CD4-positive, alpha-beta T cell treated with Interferon gamma for 1 hour (primary cell): ENCODE measurements at regions not wholly inside any gene's neighbourhood (a gene's known extent, or its start where the extent isn't known, plus 50 kb on each side); places are given as distances from the start of the nearest gene placed in this dataset.
"Not testable (repeated sequence)": the region's sequence is repeated elsewhere in the genome, so short reads cannot be mapped to it uniquely, and the experiment has no call there.

Experiments used
- DNase-seq: peaks from one replicate; pipeline ENCODE4 v3.0.0-alpha.2; 2020

DNA sequence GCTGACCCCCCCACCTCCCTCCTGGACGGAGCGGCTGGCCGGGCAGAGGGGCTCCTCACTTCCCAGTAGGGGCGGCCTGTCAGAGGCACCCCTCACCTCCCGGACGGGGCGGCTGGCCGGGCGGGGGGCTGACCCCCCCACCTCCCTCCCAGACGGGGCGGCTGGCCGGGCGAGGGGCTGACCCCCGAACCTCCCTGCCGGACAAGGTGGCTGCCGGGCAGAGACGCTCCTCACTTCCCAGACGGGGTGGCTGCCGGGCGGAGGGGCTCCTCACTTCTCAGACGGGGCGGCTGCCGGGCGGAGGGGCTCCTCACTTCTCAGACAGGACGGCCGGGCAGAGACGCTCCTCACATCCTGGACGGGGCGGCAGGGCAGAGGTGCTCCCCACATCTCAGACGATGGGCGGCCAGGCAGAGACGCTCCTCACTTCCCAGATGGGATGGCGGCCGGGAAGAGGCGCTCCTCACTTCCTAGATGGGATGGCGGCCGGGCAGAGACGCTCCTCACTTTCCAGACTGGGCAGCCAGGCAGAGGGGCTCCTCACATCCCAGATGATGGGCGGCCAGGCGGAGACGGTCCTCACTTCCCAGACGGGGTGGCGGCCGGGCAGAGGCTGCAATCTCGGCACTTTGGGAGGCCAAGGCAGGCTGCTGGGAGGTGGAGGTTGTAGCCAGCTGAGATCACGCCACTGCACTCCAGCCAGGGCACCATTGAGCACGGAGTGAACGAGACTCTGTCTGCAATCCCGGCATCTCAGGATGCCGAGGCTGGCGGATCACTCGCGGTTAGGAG is 66.2 kb upstream of the PAPPA2 start:
- DNase-seq, result not testable (repeated sequence)

DNA sequence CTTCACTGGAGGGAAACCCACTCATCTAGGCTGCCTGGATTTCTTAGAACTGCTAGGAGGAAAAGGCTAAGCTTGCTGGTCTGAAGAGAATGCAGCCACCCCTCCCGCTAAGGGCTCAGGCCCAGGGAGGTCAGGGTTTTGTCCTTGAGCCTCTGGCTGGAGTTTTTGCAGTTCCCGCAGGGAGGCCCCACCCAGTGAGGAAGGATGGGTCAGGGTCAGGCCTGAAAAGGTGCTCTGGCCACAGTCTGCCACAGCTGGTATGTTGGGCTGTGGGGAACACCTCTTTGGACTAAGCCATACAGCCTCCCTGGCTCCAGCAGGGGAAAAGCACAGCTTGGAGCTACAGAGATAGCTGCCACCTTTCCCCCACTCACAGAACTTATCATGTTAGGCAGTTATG is 71.4 kb upstream of the PAPPA2 start:
- DNase-seq, result no peak

DNA sequence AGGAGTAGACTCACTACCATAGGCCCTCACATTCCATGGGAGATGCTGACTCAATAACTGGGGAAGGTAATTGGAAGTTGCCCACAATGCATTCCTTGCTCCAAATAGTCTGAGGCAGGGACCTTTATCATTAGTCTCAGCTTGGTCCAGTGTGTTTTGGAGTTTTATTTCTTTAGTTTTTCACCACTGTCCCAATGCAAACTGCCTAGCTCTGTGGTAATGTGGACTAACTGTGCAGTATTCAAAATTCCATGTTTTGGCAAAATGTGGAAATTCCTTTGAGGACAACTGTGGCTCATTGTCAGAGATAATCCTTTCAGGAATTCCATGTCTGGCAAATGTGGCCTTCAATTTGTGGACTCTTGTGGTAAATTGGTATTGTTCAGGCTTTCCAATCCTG is 78.1 kb upstream of the PAPPA2 start:
- no peak for DNase-seq

DNA sequence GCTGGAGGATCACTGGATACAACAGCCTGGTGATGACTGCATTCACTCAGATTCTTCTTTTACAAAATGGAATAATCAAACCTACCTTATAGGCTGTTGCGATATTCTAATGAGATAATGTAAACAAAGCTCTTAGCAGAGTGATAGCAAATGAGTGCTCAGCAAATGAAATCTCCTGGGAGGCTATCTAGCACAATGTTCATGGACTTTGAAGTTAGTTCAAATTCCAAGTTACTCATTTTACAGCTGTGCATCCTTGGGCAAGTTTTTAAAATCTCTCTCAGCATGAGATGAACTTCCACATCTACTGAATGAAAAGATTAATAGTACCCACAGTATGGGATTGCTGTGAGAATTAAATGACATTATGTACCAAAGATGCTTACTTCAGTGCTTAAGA is 80.8 kb upstream of the PAPPA2 start:
- DNase-seq, result no peak

DNA sequence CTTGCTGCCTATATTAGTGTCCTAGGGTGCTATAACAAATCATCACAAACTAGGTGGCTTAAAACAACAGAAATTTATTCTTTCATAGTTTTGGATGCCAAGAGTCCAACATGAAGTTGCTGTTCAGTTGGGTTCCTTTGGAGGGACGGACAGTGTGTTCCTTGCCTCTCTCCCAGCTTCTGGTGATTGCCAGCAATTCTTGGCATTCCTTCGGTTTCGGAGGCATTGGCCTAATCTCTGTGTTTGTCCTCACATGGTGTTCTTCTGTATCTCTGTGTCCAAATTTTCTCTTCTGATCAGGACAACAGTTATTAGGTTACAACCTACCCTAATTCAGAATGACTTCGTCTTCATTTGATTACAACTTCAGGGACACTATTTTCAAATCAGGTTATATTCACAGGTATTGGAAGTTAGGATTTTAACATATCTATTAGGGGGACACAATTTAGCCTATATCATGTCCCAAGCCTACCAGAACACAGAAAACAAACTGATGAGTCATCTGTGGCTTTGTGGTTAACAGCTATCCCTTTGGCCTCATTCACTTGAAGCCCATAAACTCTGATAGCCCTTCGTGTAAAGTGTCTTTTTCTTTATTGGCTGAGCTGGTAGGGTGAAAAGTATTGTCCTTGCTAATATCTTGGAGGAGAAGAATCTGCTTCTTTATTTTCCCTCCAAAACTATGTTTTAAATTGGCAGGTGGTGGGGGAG is 83.2 kb upstream of the PAPPA2 start:
- DNase-seq, result no peak

DNA sequence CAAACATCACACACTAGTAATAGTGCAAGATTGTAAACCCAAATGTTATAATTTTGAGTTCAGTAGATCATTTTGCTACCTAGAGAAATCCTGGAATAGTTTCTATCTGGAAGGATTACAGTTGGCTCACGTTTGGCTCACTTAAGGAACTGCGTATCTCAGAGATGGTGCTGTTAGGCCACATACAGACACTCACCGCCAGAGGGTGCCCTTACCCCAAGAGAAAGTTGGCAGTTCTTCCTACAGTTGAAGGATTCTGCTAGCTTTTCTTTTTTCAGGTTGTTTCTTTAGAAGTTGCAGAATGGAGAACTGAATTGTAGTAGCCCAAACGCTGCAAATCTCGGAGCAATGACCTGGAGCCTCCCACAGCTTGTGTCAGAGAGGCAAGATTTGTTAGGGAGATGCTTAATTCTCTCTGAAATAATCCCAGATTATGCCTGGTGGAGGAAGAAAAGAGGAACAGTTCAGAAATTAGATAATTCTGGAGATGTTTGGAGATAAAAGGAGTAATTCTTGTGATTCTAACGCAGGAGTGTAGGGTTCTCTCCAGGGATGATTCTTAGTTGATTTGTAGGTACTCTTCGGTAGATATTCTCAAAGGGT is 87.9 kb upstream of the PAPPA2 start:
- DNase-seq, result peak; percentile 27

DNA sequence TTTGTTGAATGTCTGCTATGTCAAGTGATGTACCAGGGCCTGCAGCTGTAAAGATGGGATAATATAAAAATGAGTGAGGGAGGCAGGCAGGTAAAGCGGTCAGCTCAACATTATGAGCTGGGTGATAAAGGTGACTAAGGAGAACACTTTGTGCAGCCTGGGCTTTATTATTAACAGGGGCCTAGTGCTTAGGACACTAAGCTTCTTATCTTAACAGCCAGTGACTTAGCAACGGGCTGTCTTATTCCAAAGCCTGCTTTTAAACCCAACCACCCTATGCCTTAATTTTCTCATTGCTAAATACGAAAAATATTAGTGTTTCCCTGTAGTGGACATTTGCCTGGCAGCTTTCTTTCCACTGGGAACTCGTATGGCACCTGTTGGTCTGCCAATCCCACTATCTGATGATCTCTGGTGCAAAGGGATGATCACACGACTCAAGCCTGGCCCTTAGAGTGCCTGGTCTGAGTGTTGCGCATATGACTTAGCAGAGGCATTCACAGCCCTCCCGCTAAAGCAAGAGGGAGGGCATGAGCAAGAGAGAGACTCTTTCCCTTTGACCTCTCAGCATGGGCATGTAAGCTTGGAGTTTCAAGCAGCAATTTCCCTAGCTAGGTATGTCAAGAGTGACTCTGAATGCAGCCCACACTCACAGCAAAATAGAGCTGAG is 98.6 kb upstream of the PAPPA2 start:
- no peak for DNase-seq

DNA sequence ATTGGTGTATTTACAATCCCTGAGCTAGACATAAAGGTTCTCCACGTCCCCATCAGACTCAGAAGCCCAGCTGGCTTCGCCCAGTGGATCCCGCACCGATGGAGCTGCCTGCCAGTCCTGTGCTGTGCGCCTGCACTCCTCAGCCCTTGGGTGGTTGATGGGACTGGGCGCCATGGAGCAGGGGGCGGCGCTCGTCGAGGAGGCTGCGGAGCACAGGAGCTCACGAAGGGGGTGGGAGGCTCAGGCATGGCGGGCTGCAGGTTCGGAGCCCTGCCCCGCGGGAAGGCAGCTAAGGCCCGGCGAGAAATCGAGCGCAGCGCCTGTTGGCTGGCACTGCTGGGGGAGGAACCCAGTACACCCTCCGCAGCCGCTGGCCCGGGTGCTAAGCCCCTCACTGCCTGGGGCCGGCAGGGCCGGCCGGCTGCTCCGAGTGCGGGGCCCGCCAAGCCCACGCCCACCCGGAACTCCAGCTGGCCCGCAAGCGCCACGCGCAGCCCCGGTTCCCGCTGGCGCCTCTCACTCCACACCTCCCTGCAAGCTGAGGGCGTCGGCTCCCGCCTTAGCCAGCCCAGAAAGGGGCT is 113.8 kb upstream of the PAPPA2 start:
- not testable (repeated sequence) for DNase-seq

DNA sequence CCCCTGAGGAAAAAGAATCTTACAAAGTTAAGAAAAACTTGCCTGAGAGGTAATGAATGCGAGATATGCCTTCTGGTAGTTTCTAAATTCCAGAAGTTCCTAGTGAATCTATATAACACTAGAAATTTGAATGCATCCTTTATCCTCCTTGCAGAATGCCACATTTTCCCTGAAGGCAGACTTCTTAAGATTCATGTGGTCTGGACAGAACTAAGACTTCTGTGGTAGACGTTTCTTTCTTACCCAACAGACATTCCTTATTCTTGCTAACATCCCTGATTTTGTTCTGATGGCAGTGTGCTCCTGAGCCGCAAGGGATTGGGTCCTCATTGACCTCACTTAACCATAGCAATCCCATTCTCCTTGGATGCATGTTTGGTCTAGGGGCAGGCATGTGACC is 121.3 kb upstream of the PAPPA2 start:
- no peak for DNase-seq

DNA sequence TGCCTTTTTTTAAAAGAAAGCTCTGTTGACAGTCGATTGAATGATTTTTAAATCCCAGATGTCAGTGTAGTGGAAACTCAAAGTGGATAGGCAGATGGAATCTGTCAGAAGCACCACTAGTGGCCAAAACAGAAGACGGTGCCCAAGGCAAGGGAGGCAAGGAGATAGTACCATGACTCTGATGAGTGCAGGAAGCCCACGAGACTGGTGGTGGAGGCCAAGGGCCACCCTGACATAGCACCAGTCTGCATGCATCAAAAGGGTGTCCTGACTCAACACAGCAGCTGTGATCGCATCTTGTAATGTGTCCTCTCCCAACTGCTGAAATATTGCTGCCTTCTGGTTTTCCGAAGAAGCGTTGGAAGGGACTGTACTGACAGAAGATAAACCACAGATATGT is 124.1 kb upstream of the PAPPA2 start:
- no peak for DNase-seq

DNA sequence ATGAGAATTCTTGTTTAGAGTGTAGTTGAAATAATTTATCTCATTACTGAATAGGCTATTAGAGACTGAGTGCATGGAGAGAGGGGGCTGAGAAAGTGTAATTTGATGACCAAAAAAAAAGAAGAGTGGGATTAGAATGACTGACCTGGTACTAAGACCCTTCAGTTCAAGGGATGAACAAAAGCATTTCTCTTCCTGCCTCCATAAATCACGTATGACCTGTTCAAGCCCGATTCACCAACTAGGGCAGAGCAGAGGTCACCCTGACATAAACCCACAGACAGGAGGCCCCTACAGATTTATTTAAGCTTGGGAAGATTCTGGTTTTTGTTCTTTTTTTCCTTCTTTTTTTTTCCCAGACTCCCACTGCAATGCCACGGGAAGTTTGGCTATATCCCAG is 123.7 kb upstream of the COP1 start:
- no peak for DNase-seq

DNA sequence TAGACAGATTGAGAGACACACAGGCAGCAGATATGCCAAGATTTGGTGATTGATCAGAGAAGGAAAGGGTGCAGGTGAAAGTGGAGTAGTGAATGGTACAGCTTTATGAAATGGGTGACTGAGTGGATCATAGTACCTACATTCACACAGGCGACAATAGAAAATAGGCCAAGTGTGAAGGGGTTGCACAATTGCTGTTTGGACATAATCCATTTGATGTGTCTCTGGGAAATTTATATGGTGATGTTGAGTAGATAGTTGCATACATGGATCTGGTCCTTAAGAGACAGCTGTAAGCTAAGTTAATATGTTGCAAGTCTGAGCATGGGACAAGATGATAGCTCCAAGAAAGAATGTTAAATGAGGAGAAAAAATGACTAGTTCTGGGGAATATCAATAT is 118.6 kb upstream of the COP1 start:
- DNase-seq, result no peak

DNA sequence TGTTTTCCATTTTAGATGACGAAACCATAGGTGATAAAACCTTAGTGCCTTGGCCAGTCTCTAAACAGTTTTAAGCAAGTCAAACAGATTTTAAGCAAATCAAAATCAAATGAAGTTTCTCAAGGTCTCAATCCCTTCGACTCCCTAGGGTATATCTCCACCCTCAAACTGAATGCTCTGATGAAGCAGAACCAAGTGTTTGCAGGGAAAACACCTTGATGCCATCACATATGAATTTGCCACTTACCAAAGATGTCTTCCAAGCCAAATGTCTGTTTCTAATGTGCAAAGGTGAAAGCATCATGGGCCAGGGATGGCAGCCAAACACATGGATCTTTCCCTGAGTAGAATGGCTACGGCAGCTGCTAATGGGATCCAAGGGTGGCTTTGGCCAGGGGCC is 116.4 kb upstream of the COP1 start:
- DNase-seq, result no peak

DNA sequence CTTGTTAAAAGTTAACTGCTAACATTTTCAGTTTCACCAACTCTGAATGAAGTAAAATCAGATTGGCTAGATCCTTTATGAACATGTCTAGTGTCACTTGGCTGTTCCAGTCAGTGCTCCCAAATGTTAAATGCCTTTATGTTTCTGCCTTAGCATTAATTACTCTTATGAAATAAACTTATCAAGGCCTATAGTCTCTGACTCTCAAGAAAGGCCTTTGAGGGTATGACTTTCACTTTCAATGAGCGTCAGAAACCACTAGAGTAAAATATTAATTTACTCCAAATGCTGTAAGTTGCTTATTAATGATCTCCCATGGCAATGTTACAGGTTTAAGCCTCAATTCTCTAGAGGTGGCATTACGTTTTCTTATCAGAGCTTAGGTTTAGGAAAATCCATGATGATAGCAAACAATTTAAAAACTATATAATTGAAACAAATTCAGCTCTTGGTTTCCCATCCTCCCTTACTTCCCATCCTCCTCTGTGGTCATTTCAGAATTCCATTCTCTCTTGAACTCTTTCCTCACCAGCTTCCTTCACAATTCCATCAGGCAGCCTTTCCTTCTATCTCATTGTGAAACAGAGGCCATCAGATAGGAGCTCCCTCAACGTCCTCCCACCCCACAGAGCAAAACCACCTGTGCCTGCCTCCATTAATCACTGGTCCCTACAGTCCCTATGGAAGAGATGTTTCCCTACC is 108.6 kb upstream of the COP1 start:
- no peak for DNase-seq

DNA sequence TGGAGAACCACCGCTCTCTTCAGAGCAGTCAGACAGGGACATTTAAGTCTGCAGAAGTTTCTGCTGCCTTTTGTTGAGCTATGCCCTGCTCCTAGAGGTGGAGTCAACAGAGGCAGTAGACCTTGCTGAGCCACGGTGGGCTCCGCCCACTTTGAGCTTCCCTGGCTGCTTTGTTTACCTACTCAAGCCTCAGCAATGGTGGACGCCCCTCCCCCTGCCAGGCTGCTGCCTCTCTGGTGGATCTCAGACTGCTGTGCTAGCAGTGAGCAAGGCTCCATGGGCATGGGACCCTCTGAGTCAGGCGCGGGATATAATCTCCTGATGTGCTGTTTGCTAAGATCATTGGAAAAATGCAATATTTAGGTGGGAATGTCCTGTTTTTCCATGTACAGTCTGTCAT is 89.5 kb upstream of the COP1 start:
- not testable (repeated sequence) for DNase-seq

DNA sequence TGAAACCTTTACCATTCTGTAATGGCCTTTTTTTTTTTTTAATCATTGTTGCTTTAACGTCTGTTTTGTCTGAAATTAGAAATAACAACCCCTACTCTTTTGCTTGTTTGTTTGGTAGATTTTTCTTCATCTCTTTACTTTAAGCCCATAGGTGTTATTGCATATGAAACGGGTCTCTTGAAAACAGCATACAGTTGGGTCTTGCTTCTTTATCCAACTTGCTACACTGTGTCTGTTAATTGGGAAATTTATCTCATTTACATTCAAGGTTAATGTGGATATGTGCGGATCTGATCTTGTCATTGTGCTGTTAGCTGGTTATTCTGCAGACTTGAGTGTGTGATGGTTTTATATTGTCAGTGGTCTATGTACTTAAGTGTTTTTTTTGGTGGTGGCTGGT is 78.9 kb upstream of the COP1 start:
- DNase-seq, result no peak

DNA sequence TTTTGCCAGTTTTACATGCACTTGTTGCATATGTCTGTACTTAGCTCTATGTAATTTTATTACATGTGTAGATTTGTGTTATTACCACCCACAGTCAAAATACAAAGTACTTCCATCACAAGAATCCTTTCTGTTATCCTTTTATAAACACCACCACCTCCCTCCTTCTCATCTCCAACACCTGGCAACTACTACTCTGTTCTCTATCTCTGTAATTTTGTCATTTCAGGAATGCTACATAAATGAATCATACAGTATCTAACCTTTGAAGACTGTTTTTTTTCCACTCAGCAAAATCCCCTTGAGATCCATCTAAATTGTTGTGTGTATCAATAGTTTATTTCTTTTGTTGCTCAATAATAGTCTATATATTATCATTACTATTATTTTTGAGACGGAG is 64.5 kb upstream of the COP1 start:
- no peak for DNase-seq
